Lower leg skin (tissue), 4 donors: ENCODE measurements at regions not wholly inside any gene's neighbourhood (a gene's known extent, or its start where the extent isn't known, plus 50 kb on each side); places are given as distances from the start of the nearest gene placed in this dataset.

ENCODE experiments used
- DNase-seq, 2 donors: peaks; one replicate each; pipeline ENCODE4 v3.0.0-alpha.2; 2019; ENCODE audit warnings: low spot score in 2 of 2
- H3K4me3 ChIP-seq: fragments of 200-600 bp; sonication (generic); 2 replicates; pipeline ENCODE4 v1.5.1; 2017; ENCODE audit warnings: mild to moderate bottlenecking, low read depth; ENCODE audit not compliant: poor library complexity, severe bottlenecking
- POLR2A ChIP-seq, 2 donors: fragments of 450-650 bp; IDR thresholded peaks; one replicate each; pipeline ENCODE4 v1.6.1; 2016 to 2017; ENCODE audit warnings: antibody characterized with exemption in 2 of 2, mild to moderate bottlenecking in 1 of 2, moderate library complexity in 1 of 2
- WGBS, 2 donors: methylation state at CpG; one replicate each; pipeline ENCODE4 v1.1.5; 2018; 5-methylcytosine and 5-hydroxymethylcytosine counted together
- intact Hi-C: fragments of 100-400 bp; cut with DNase I; formaldehyde crosslinking; loops from one replicate; pipeline ENCODE4 v1.15.0; 2023; ENCODE audit warnings: low total_unique reads
- TF ChIP-seq, protein P1 (sequence below), 3 donors: fragments of 450-650 bp; IDR thresholded peaks; one replicate each; pipeline ENCODE4 v1.5.1; 2016; ENCODE audit warnings: antibody characterized with exemption in 3 of 3, mild to moderate bottlenecking in 3 of 3, moderate library complexity in 2 of 3

- no peak for DNase-seq
- intact Hi-C loops = no loop called here
- WGBS, 2 donors = 59 to 61% methylated on average over 2 of the region's 2 CpGs
- no peak overlapping the region for H3K4me3 ChIP-seq
- TF ChIP-seq POLR2A (IDR thresholded peaks at IDR 0.05) = no peak
- TF ChIP-seq, protein P1, sequence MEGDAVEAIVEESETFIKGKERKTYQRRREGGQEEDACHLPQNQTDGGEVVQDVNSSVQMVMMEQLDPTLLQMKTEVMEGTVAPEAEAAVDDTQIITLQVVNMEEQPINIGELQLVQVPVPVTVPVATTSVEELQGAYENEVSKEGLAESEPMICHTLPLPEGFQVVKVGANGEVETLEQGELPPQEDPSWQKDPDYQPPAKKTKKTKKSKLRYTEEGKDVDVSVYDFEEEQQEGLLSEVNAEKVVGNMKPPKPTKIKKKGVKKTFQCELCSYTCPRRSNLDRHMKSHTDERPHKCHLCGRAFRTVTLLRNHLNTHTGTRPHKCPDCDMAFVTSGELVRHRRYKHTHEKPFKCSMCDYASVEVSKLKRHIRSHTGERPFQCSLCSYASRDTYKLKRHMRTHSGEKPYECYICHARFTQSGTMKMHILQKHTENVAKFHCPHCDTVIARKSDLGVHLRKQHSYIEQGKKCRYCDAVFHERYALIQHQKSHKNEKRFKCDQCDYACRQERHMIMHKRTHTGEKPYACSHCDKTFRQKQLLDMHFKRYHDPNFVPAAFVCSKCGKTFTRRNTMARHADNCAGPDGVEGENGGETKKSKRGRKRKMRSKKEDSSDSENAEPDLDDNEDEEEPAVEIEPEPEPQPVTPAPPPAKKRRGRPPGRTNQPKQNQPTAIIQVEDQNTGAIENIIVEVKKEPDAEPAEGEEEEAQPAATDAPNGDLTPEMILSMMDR (IDR thresholded peaks at IDR 0.05) = no peak
Measured at GRCh38 chr5:74199005-74199404, 441.5 kb downstream of the ENC1 start.

DNA sequence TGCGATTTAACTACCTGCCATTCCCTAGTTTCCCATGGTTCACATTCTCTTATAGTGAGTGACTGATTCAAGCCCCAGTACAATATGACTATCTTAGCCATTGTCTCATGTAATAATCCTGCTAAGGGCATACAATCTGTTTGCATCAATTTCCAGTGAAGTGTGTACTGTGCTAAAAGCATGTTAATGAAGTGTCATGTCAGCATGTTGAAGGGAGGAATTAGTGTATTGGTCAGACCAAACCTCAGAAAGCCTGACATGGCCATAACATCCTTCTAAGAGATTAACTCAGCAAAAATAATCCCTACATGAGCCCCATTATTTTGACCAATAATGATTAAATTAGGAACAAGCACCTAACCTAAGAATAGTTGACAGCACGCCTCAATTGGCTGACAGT lies 442.4 kb downstream of the ENC1 start:
- no peak for DNase-seq
- intact Hi-C loops = no loop called here
- no peak overlapping the region for H3K4me3 ChIP-seq
- TF ChIP-seq, protein P1 (IDR thresholded peaks at IDR 0.05) = no peak
- no peak for TF ChIP-seq POLR2A (IDR thresholded peaks at IDR 0.05)
- 95 to 100% methylated on average over 2 of the region's 2 CpGs for WGBS, 2 donors

DNA sequence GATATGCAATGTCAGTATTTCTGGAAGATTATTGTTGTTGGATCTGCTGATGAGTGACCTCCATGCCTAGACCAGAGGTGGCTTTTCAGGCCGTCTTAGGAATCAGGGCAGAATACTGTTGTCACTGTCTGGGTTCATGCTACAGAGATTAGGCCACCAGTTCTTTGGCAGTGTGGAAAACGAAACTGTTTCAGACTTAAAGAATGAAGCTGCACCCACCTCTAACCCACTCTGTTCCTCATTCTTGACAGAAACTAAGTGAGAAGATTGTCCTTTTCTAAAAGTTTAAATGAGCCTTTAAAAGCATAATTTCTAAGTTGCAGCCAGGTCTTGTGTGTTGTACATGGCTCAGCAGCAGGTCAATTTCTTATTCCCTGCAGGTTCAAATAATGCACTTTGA lies 444.3 kb downstream of the ENC1 start:
- no peak overlapping the region for H3K4me3 ChIP-seq
- DNase-seq = no peak
- intact Hi-C loops = no loop called here
- TF ChIP-seq, protein P1 (IDR thresholded peaks at IDR 0.05) = no peak
- no peak for TF ChIP-seq POLR2A (IDR thresholded peaks at IDR 0.05)
- 80% methylated on average over 2 of the region's 2 CpGs for WGBS, 2 donors

- no peak for DNase-seq
- H3K4me3 ChIP-seq = no peak overlapping the region
- WGBS, 2 donors = 79 to 89% methylated on average over 4 of the region's 4 CpGs
- TF ChIP-seq POLR2A (IDR thresholded peaks at IDR 0.05) = no peak
- TF ChIP-seq, protein P1 (IDR thresholded peaks at IDR 0.05) = no peak
- intact Hi-C loops = no loop called here
Measured at GRCh38 chr5:74194196-74194595, 446.3 kb downstream of the ENC1 start.

DNA sequence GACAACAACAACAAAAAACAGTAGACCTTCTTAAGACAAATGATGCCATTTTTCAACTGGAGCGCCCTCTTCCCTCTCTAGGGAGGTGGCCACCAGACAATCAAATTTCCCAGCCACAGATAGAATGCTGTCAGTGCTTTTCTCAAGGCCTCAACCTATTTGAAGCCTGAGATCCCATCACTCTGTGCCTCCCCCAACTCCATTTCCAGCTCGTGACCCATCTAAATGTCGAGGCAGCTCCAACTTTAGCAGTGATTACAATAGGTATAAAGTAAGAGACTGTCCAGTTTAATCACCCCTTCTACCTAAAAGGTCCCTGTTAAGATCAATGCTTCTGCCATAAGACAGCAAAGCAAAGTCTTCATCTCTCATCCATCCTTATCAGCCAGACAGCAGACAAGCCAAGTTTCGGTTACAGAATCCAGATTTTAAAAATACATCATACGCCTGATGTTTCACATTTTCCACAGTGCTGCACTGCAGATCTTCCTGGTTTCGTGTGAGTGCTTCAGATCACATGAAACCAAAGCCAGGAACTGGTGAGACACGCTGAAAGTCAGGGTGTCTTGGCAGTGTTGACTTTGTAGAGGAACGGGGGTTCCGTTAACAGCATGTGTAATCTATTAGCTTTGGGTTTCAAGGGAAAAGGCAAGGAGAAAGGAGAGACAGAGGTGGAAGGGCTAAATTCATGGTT lies 447.8 kb downstream of the ENC1 start:
- TF ChIP-seq, protein P1 (IDR thresholded peaks at IDR 0.05) = no peak
- no peak for TF ChIP-seq POLR2A (IDR thresholded peaks at IDR 0.05)
- H3K4me3 ChIP-seq = no peak overlapping the region
- WGBS, 2 donors = 61 to 67% methylated on average over 9 of the region's 9 CpGs
- intact Hi-C loops = no loop called here
- no peak for DNase-seq
